Neuronal stem cell (in vitro differentiated cells): ENCODE measurements at regions not wholly inside any gene's neighbourhood (a gene's known extent, or its start where the extent isn't known, plus 50 kb on each side); places are given as distances from the start of the nearest gene placed in this dataset.
"Not testable (repeated sequence)": the region's sequence is repeated elsewhere in the genome, so short reads cannot be mapped to it uniquely, and the experiment has no call there.

ENCODE experiments used
- DNase-seq: peaks from one replicate; pipeline ENCODE4 v3.0.0-alpha.2; 2013; ENCODE audit warnings: low spot score
- H2AFZ ChIP-seq: one replicate; pipeline ENCODE4 v1.6.1; 2013; ENCODE audit warnings: mild to moderate bottlenecking, low read length, inconsistent platforms
- H2AK5ac ChIP-seq: 2 replicates; pipeline ENCODE4 v1.6.1; 2013; ENCODE audit warnings: low read depth, mild to moderate bottlenecking, inconsistent platforms, low read length, moderate library complexity, mixed read lengths
- H2BK120ac ChIP-seq: 2 replicates; pipeline ENCODE4 v1.6.1; 2013; ENCODE audit warnings: low read depth, mild to moderate bottlenecking, inconsistent platforms, low read length, moderate library complexity, mixed read lengths
- H2BK12ac ChIP-seq: one replicate; pipeline ENCODE4 v1.6.1; 2013; ENCODE audit warnings: low read length, inconsistent platforms
- H2BK15ac ChIP-seq: 2 replicates; pipeline ENCODE4 v1.6.1; 2013; ENCODE audit warnings: mild to moderate bottlenecking, low read length, inconsistent platforms, mixed read lengths
- H2BK5ac ChIP-seq: one replicate; pipeline ENCODE4 v1.6.1; 2013; ENCODE audit warnings: inconsistent platforms, mild to moderate bottlenecking, low read length, moderate library complexity
- H3K14ac ChIP-seq: one replicate; pipeline ENCODE4 v1.6.1; 2013; ENCODE audit warnings: low read length, inconsistent platforms
- H3K18ac ChIP-seq: 2 replicates; pipeline ENCODE4 v1.6.1; 2013; ENCODE audit warnings: low read length, inconsistent platforms
- H3K23ac ChIP-seq: 2 replicates; pipeline ENCODE4 v1.6.1; 2013; ENCODE audit warnings: low read depth, mild to moderate bottlenecking, mixed read lengths, low read length, inconsistent platforms; ENCODE audit not compliant: poor library complexity
- H3K27ac ChIP-seq: replicated peaks from 3 replicates; pipeline ENCODE4 v1.5.1; 2013; ENCODE audit warnings: low read length, inconsistent platforms
- H3K27me3 ChIP-seq, 3 experiments: 2 replicates each; pipeline ENCODE4 v1.6.1; 2013; ENCODE audit warnings: low read length in 3 of 3, mild to moderate bottlenecking in 2 of 3, inconsistent platforms in 1 of 3, low read depth in 1 of 3, mixed read lengths in 1 of 3, moderate library complexity in 1 of 3; ENCODE audit not compliant: control insufficient read depth in 3 of 3, insufficient read depth in 3 of 3
- H3K36me3 ChIP-seq, 2 donors: replicated peaks in 1 of 2; 2 replicates each; pipeline ENCODE4 v1.6.1; 2013; ENCODE audit warnings: low read length in 2 of 2; ENCODE audit not compliant: control insufficient read depth in 2 of 2, insufficient read depth in 2 of 2
- H3K4ac ChIP-seq: 2 replicates; pipeline ENCODE4 v1.6.1; 2013; ENCODE audit warnings: inconsistent platforms, mild to moderate bottlenecking, low read length, moderate library complexity
- H3K4me1 ChIP-seq, 2 donors: 1 replicate in 1 of 2; 2 replicates in 1 of 2; pipeline ENCODE4 v1.6.1; 2013; ENCODE audit warnings: low read length in 2 of 2, low read depth in 1 of 2; ENCODE audit not compliant: control insufficient read depth in 2 of 2, insufficient read depth in 1 of 2
- H3K4me2 ChIP-seq: one replicate; pipeline ENCODE4 v1.6.1; 2013; ENCODE audit warnings: mild to moderate bottlenecking, low read length, inconsistent platforms; ENCODE audit not compliant: insufficient read depth, poor library complexity, severe bottlenecking
- H3K4me3 ChIP-seq, 2 donors: 2 replicates each; pipeline ENCODE4 v1.5.1; 2013; ENCODE audit warnings: low read length in 2 of 2, mild to moderate bottlenecking in 2 of 2, inconsistent platforms in 1 of 2, moderate library complexity in 1 of 2
- H3K79me1 ChIP-seq: one replicate; pipeline ENCODE4 v1.6.1; 2013; ENCODE audit warnings: low read depth, mild to moderate bottlenecking, inconsistent platforms, low read length, moderate library complexity
- H3K9ac ChIP-seq: one replicate; pipeline ENCODE4 v1.6.1; 2013; ENCODE audit warnings: mild to moderate bottlenecking, low read depth, low read length, inconsistent platforms; ENCODE audit not compliant: poor library complexity
- H3K9me3 ChIP-seq, 2 donors: replicated peaks in 1 of 2; 2 replicates each; pipeline versions ENCODE3 to v1.6.1; 2013; ENCODE audit warnings: low read length in 2 of 2, mild to moderate bottlenecking in 2 of 2, inconsistent platforms in 1 of 2, low read depth in 1 of 2, mixed read lengths in 1 of 2, moderate library complexity in 1 of 2; ENCODE audit not compliant: control insufficient read depth in 2 of 2, insufficient read depth in 1 of 2
- H4K8ac ChIP-seq: one replicate; pipeline ENCODE4 v1.6.1; 2013; ENCODE audit warnings: low read depth, mild to moderate bottlenecking, inconsistent platforms, low read length, moderate library complexity
- H4K91ac ChIP-seq: one replicate; pipeline ENCODE4 v1.6.1; 2013; ENCODE audit warnings: low read length, low read depth, mild to moderate bottlenecking, inconsistent platforms; ENCODE audit not compliant: poor library complexity
- WGBS, 2 donors: extraction: QIAGEN DNeasy Blood & Tissue Kit; methylation state at CpG; one replicate each; pipeline ENCODE4 v1.1.7; 2013; ENCODE audit warnings: missing lambda C conversion rate in 2 of 2, mixed read lengths in 1 of 2; ENCODE audit not compliant: insufficient read length in 2 of 2, insufficient replicate concordance in 1 of 2; ENCODE audit errors: extremely low coverage in 2 of 2; 5-methylcytosine and 5-hydroxymethylcytosine counted together

DNA sequence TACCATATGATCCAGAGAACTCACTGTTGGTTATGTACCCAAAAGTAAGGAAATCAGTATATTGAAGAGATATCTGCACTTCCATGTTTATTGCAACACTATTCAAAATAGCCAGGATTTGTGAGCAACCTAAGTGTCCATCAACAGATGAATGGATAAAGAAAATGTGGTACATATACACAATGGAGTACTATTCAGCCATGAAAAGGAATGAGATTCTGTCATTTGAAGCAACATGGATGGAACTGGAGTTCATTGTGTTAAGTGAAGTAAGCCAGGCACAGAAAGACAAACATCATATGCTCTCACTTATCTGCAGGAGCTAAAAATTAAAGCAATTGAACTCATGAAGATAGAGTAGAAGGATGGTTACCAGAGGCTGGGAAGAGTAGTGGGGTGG, 510.5 kb downstream of the KLHL13 start:
- not testable (repeated sequence) for H3K18ac ChIP-seq, H3K79me1 ChIP-seq, H3K23ac ChIP-seq, H3K4me3 ChIP-seq, H2AK5ac ChIP-seq, H3K4ac ChIP-seq, H4K91ac ChIP-seq, H3K4me1 ChIP-seq, H2BK5ac ChIP-seq, H3K9ac ChIP-seq, H4K8ac ChIP-seq, H2BK12ac ChIP-seq, H3K36me3 ChIP-seq, H3K14ac ChIP-seq, H2BK120ac ChIP-seq, H3K9me3 ChIP-seq, H3K27me3 ChIP-seq, H3K27ac ChIP-seq, H2AFZ ChIP-seq, H2BK15ac ChIP-seq, DNase-seq, H3K4me2 ChIP-seq

GRCh38 chrX:117570160-117570559, 546.5 kb downstream of the KLHL13 start:
- H2AK5ac ChIP-seq: no peak overlapping the region
- H3K18ac ChIP-seq: no peak overlapping the region
- no peaks in the 10 kb centered on the region for H3K79me1 ChIP-seq
- no peak overlapping the region for H3K4ac ChIP-seq
- H3K36me3 ChIP-seq: no peaks in the 10 kb centered on the region
- no peak overlapping the region for H4K91ac ChIP-seq
- no peak for DNase-seq
- no peak overlapping the region for H2AFZ ChIP-seq
- H2BK5ac ChIP-seq: no peak overlapping the region
- no peaks in the 10 kb centered on the region for H3K27me3 ChIP-seq
- H3K23ac ChIP-seq: no peak overlapping the region
- H2BK12ac ChIP-seq: no peak overlapping the region
- no peak overlapping the region for H2BK120ac ChIP-seq
- no peak overlapping the region for H2BK15ac ChIP-seq
- H3K9ac ChIP-seq: no peak overlapping the region
- no peak overlapping the region for H3K27ac ChIP-seq
- H3K4me2 ChIP-seq: no peak overlapping the region
- no peak overlapping the region for H3K4me3 ChIP-seq
- no peak overlapping the region for H4K8ac ChIP-seq
- no peaks in the 10 kb centered on the region for H3K9me3 ChIP-seq
- H3K4me1 ChIP-seq: no peaks in the 10 kb centered on the region
- no peak overlapping the region for H3K14ac ChIP-seq

GRCh38 chrX:117568238-117568637, 548.4 kb downstream of the KLHL13 start:
- no CpG with 5 or more reads among the region's 3 CpGs for WGBS, 2 donors
- Histone ChIP-seq H4K91ac (no peak overlapping the region), H3K79me1 (no peaks in the 10 kb centered on the region), H3K23ac (no peak overlapping the region), H2BK12ac (no peak overlapping the region), H3K14ac (no peak overlapping the region), H3K9me3 (no peaks in the 10 kb centered on the region), H3K4me2 (no peak overlapping the region), H2BK5ac (no peak overlapping the region), H3K4me3 (no peak overlapping the region), H4K8ac (no peak overlapping the region), H2AK5ac (no peak overlapping the region), H2BK120ac (no peak overlapping the region), H3K4me1 (no peaks in the 10 kb centered on the region), H3K9ac (no peak overlapping the region), H3K27me3 (no peaks in the 10 kb centered on the region), H3K18ac (no peak overlapping the region), H2BK15ac (no peak overlapping the region), H3K4ac (no peak overlapping the region), H3K27ac (no peak overlapping the region), H2AFZ (no peak overlapping the region), H3K36me3 (no peaks in the 10 kb centered on the region)
- DNase-seq: no peak

- Histone ChIP-seq H3K4ac (no peak overlapping the region), H4K91ac (no peak overlapping the region), H3K18ac (no peak overlapping the region), H3K9me3 (no peaks in the 10 kb centered on the region), H2BK12ac (no peak overlapping the region), H2BK5ac (no peak overlapping the region), H3K9ac (no peak overlapping the region), H3K27ac (no peak overlapping the region), H3K36me3 (no peaks in the 10 kb centered on the region), H3K23ac (no peak overlapping the region), H3K14ac (no peak overlapping the region), H2AK5ac (no peak overlapping the region), H2BK15ac (no peak overlapping the region), H2AFZ (no peak overlapping the region), H4K8ac (no peak overlapping the region), H2BK120ac (no peak overlapping the region), H3K4me1 (no peaks in the 10 kb centered on the region), H3K79me1 (no peaks in the 10 kb centered on the region), H3K27me3 (no peaks in the 10 kb centered on the region), H3K4me2 (no peak overlapping the region), H3K4me3 (no peak overlapping the region)
- no peak for DNase-seq
- WGBS, 2 donors: no CpG with 5 or more reads among the region's 3 CpGs
Measured at GRCh38 chrX:117543885-117544284, 572.7 kb downstream of the KLHL13 start.
